Hepatocyte (in vitro differentiated cells): ENCODE measurements at regions not wholly inside any gene's neighbourhood (a gene's known extent, or its start where the extent isn't known, plus 50 kb on each side); places are given as distances from the start of the nearest gene placed in this dataset.

ENCODE experiments used
- DNase-seq: peaks from one replicate; pipeline ENCODE4 v3.0.0-alpha.2; 2016; ENCODE audit warnings: low spot score
- H2AFZ ChIP-seq: fragments of 200-600 bp; sonication (generic); 2 replicates; pipeline ENCODE4 v1.6.0; 2016; ENCODE audit warnings: antibody characterized with exemption, mild to moderate bottlenecking
- H3K27ac ChIP-seq: fragments of 200-600 bp; sonication (generic); 2 replicates; pipeline ENCODE4 v1.5.1; 2016; ENCODE audit warnings: mild to moderate bottlenecking
- H3K27me3 ChIP-seq: fragments of 200-600 bp; sonication (generic); 2 replicates; pipeline ENCODE4 v1.6.1; 2016
- H3K36me3 ChIP-seq: fragments of 200-600 bp; sonication (generic); replicated peaks from 2 replicates; pipeline ENCODE4 v1.5.1; 2016; ENCODE audit warnings: low read depth; ENCODE audit not compliant: insufficient read depth
- H3K4me1 ChIP-seq: fragments of 200-600 bp; sonication (generic); 2 replicates; pipeline ENCODE4 v1.5.1; 2016; ENCODE audit warnings: mild to moderate bottlenecking, moderate library complexity; ENCODE audit not compliant: insufficient read depth
- H3K4me2 ChIP-seq: fragments of 200-600 bp; sonication (generic); 2 replicates; pipeline ENCODE4 v1.6.0; 2016
- H3K4me3 ChIP-seq: fragments of 200-600 bp; sonication (generic); 2 replicates; pipeline ENCODE4 v1.5.1; 2016; ENCODE audit warnings: mild to moderate bottlenecking
- H3K79me2 ChIP-seq: fragments of 200-600 bp; sonication (generic); 2 replicates; pipeline ENCODE4 v1.6.0; 2017; ENCODE audit warnings: mild to moderate bottlenecking
- H3K9me2 ChIP-seq: fragments of 200-600 bp; sonication (generic); replicated peaks from 2 replicates; pipeline ENCODE4 v1.6.0; 2017; ENCODE audit warnings: mild to moderate bottlenecking; ENCODE audit not compliant: insufficient read depth
- H3K9me3 ChIP-seq: fragments of 200-600 bp; sonication (generic); 2 replicates; pipeline ENCODE4 v1.5.1; 2016; ENCODE audit warnings: low read depth, mild to moderate bottlenecking
- H4K20me1 ChIP-seq: fragments of 200-600 bp; sonication (generic); 2 replicates; pipeline ENCODE4 v1.6.0; 2016; ENCODE audit warnings: mild to moderate bottlenecking; ENCODE audit not compliant: insufficient read depth, poor library complexity, severe bottlenecking
- CTCF ChIP-seq: fragments of 200-600 bp; sonication (generic); IDR thresholded peaks from 2 replicates; pipeline ENCODE4 v1.5.1; 2016; ENCODE audit warnings: antibody characterized with exemption, mild to moderate bottlenecking; ENCODE audit not compliant: poor library complexity
- EZH2 ChIP-seq: fragments of 200-600 bp; sonication (generic); IDR thresholded peaks from 2 replicates; pipeline ENCODE4 v1.6.1; 2016; ENCODE audit warnings: antibody characterized with exemption, mild to moderate bottlenecking, borderline replicate concordance
- EZH2phosphoT487 ChIP-seq: fragments of 200-600 bp; sonication (generic); IDR thresholded peaks from one replicate; pipeline ENCODE4 v1.6.1; 2018; ENCODE audit warnings: antibody characterized with exemption, mild to moderate bottlenecking, low read depth, moderate library complexity; ENCODE audit not compliant: unreplicated experiment, severe bottlenecking
- WGBS: methylation state at CpG from one replicate; pipeline ENCODE4 v1.1.6; 2016; ENCODE audit warnings: low lambda C conversion rate; ENCODE audit errors: missing lambda C conversion rate; 5-methylcytosine and 5-hydroxymethylcytosine counted together

GRCh38 chrX:3257471-3257870 lies 89.0 kb downstream of the MXRA5 start:
- no peaks in the 10 kb centered on the region for H4K20me1 ChIP-seq
- H2AFZ ChIP-seq, result no peak overlapping the region
- no peaks in the 10 kb centered on the region for H3K79me2 ChIP-seq
- no peaks in the 10 kb centered on the region for H3K36me3 ChIP-seq
- DNase-seq, result no peak
- 78% methylated on average over 3 of the region's 3 CpGs for WGBS
- TF ChIP-seq CTCF (no peak), EZH2phosphoT487 (no peak), EZH2 (no peak)
- H3K27ac ChIP-seq, result no peak overlapping the region
- H3K4me3 ChIP-seq, result no peak overlapping the region
- H3K4me2 ChIP-seq, result no peak overlapping the region
- no peaks in the 10 kb centered on the region for H3K9me2 ChIP-seq
- H3K9me3 ChIP-seq, result no peaks in the 10 kb centered on the region
- no peaks in the 10 kb centered on the region for H3K4me1 ChIP-seq
- no peaks in the 10 kb centered on the region for H3K27me3 ChIP-seq

- Histone ChIP-seq H3K4me2 (no peak overlapping the region), H2AFZ (no peak overlapping the region), H3K4me3 (no peak overlapping the region), H3K27me3 (no peaks in the 10 kb centered on the region), H3K36me3 (no peaks in the 10 kb centered on the region), H3K4me1 (no peaks in the 10 kb centered on the region), H3K27ac (no peak overlapping the region), H3K79me2 (no peaks in the 10 kb centered on the region), H3K9me3 (no peaks in the 10 kb centered on the region), H3K9me2 (no peaks in the 10 kb centered on the region), H4K20me1 (no peaks in the 10 kb centered on the region)
- DNase-seq, result no peak
- 81% methylated on average over 3 of the region's 3 CpGs for WGBS
- TF ChIP-seq EZH2 (no peak), EZH2phosphoT487 (no peak), CTCF (no peak)
Measured at GRCh38 chrX:3256868-3257267, 89.6 kb downstream of the MXRA5 start.

- Histone ChIP-seq H3K9me2 (no peaks in the 10 kb centered on the region), H3K27ac (peak overlapping the region; percentile 59), H4K20me1 (no peaks in the 10 kb centered on the region), H3K79me2 (no peaks in the 10 kb centered on the region), H3K9me3 (no peaks in the 10 kb centered on the region), H3K36me3 (no peaks in the 10 kb centered on the region), H3K4me2 (no peak overlapping the region), H2AFZ (no peak overlapping the region), H3K27me3 (no peaks in the 10 kb centered on the region), H3K4me3 (no peak overlapping the region), H3K4me1 (no peaks in the 10 kb centered on the region)
- TF ChIP-seq CTCF, result no peak
- no peak for TF ChIP-seq EZH2phosphoT487
- TF ChIP-seq EZH2, result no peak
- WGBS, result 80% methylated on average over 3 of the region's 3 CpGs
- peak; percentile 9 for DNase-seq
Measured at GRCh38 chrX:3252744-3253143, 93.7 kb downstream of the MXRA5 start.

GRCh38 chrX:3250966-3251365 lies 95.5 kb downstream of the MXRA5 start:
- Histone ChIP-seq H3K4me1 (no peaks in the 10 kb centered on the region), H3K4me2 (no peak overlapping the region), H2AFZ (no peak overlapping the region), H3K4me3 (no peak overlapping the region), H3K27me3 (no peaks in the 10 kb centered on the region), H3K79me2 (no peaks in the 10 kb centered on the region), H4K20me1 (no peaks in the 10 kb centered on the region), H3K9me2 (no peaks in the 10 kb centered on the region), H3K9me3 (no peaks in the 10 kb centered on the region), H3K27ac (no peak overlapping the region), H3K36me3 (no peaks in the 10 kb centered on the region)
- no peak for DNase-seq
- 47% methylated on average over 2 of the region's 2 CpGs for WGBS
- TF ChIP-seq EZH2, result no peak
- TF ChIP-seq EZH2phosphoT487, result no peak
- no peak for TF ChIP-seq CTCF
